ENCODE measurements at regions not wholly inside any gene's neighbourhood (a gene's known extent, or its start where the extent isn't known, plus 50 kb on each side); places are given as distances from the start of the nearest gene placed in this dataset.

DNA sequence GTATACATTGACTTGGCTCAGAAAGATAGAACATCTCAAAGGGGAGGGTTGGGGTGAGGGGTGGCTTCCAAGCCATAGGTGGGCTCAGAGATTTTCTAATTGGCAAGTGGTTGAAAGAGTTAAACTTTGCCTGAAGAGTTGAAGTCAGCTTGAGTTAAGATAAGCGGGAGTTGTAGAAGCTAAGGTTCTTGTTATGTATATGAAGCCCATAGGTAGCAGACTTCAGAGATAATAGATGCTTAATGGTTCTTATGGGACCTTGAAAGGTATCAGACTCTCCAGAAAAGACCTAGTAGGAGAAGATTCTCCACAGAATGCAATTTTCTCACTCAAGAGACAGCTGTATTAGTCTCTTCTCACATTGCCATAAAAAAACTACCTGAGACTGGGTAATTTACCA is 599.1 kb upstream of the CPEB2 start:
- Histone ChIP-seq H3K27ac (ENCODE audit: low read depth, low read length) (no peak overlapping the region), H3K27me3 (ENCODE audit: insufficient read depth, low read length) (no peaks in the 10 kb centered on the region), H3K4me1 (ENCODE audit: insufficient read depth, low read length) (no peaks in the 10 kb centered on the region), H3K36me3 (ENCODE audit: insufficient read depth, low read length) (no peaks in the 10 kb centered on the region), H4K20me1 (ENCODE audit: insufficient read depth, low read length) (no peaks in the 10 kb centered on the region), H3K4me3 (ENCODE audit: insufficient read depth, low read length) (no peak overlapping the region), H3K9me3 (ENCODE audit: low read depth, low read length) (no peaks in the 10 kb centered on the region), H2AFZ (ENCODE audit: low read length) (no peak overlapping the region), H3K4me2 (ENCODE audit: insufficient read depth, low read length) (no peak overlapping the region), H3K79me2 (ENCODE audit: insufficient read depth, low read length) (no peaks in the 10 kb centered on the region)
- no peak for DNase-seq (ENCODE audit: insufficient read length, low spot score, missing footprints)
- TF ChIP-seq, protein P1, sequence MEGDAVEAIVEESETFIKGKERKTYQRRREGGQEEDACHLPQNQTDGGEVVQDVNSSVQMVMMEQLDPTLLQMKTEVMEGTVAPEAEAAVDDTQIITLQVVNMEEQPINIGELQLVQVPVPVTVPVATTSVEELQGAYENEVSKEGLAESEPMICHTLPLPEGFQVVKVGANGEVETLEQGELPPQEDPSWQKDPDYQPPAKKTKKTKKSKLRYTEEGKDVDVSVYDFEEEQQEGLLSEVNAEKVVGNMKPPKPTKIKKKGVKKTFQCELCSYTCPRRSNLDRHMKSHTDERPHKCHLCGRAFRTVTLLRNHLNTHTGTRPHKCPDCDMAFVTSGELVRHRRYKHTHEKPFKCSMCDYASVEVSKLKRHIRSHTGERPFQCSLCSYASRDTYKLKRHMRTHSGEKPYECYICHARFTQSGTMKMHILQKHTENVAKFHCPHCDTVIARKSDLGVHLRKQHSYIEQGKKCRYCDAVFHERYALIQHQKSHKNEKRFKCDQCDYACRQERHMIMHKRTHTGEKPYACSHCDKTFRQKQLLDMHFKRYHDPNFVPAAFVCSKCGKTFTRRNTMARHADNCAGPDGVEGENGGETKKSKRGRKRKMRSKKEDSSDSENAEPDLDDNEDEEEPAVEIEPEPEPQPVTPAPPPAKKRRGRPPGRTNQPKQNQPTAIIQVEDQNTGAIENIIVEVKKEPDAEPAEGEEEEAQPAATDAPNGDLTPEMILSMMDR (IDR thresholded peaks at IDR 0.05; ENCODE audit: extremely low read depth, low read depth, low read length), result no peak

DNA sequence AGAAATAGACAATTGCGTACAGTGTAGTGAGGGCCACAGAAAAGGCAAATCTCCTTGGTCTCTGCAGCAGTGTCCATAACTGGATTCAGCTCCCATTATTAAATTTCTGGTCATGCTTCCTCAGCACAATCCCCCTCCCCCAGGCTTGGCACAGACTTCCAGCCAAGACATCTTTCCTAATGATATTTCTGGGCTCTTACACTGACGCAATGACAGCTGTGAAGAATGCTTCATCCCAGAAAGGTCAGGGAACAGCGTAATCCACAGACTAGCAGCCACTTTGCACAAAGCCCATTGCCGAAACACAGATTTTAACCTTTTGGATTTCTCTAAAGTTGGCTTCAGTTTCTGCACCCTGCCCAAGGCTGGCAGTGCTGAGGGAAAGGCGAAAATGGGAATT is 597.6 kb upstream of the CPEB2 start:
- Histone ChIP-seq H4K20me1 (ENCODE audit: insufficient read depth, low read length) (no peaks in the 10 kb centered on the region), H3K4me3 (ENCODE audit: insufficient read depth, low read length) (no peak overlapping the region), H3K79me2 (ENCODE audit: insufficient read depth, low read length) (no peaks in the 10 kb centered on the region), H3K27me3 (ENCODE audit: insufficient read depth, low read length) (no peaks in the 10 kb centered on the region), H3K36me3 (ENCODE audit: insufficient read depth, low read length) (no peaks in the 10 kb centered on the region), H2AFZ (ENCODE audit: low read length) (no peak overlapping the region), H3K9me3 (ENCODE audit: low read depth, low read length) (no peaks in the 10 kb centered on the region), H3K27ac (ENCODE audit: low read depth, low read length) (no peak overlapping the region), H3K4me1 (ENCODE audit: insufficient read depth, low read length) (no peaks in the 10 kb centered on the region), H3K4me2 (ENCODE audit: insufficient read depth, low read length) (no peak overlapping the region)
- DNase-seq (ENCODE audit: insufficient read length, low spot score, missing footprints), result no peak
- TF ChIP-seq, protein P1 (IDR thresholded peaks at IDR 0.05; ENCODE audit: extremely low read depth, low read depth, low read length), result no peak

DNA sequence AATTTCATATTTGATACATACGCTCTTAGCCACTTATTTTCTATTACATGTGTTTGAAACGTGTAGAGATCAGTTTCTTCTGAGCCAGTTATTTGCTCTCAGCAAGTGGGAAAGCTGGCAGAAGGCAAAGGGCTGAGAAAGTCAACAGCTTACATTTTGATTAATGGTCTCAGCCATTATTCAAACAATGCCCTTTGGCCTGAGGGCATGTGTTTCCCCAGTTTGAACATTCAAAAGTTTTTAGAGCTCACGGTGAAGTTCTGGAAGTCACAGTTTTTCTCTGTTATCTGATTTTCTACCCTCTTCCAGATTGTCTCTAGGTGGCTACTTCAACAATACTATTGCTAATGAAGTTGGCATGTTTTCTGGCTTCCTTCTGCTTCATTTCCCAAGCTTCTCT is 591.8 kb upstream of the CPEB2 start:
- Histone ChIP-seq H2AFZ (ENCODE audit: low read length) (no peak overlapping the region), H3K4me2 (ENCODE audit: insufficient read depth, low read length) (no peak overlapping the region), H3K4me1 (ENCODE audit: insufficient read depth, low read length) (no peaks in the 10 kb centered on the region), H3K27ac (ENCODE audit: low read depth, low read length) (no peak overlapping the region), H3K79me2 (ENCODE audit: insufficient read depth, low read length) (no peaks in the 10 kb centered on the region), H3K4me3 (ENCODE audit: insufficient read depth, low read length) (no peak overlapping the region), H3K36me3 (ENCODE audit: insufficient read depth, low read length) (no peaks in the 10 kb centered on the region), H4K20me1 (ENCODE audit: insufficient read depth, low read length) (no peaks in the 10 kb centered on the region), H3K27me3 (ENCODE audit: insufficient read depth, low read length) (no peaks in the 10 kb centered on the region), H3K9me3 (ENCODE audit: low read depth, low read length) (no peaks in the 10 kb centered on the region)
- no peak for DNase-seq (ENCODE audit: insufficient read length, low spot score, missing footprints)
- TF ChIP-seq, protein P1 (IDR thresholded peaks at IDR 0.05; ENCODE audit: extremely low read depth, low read depth, low read length), result no peak

DNA sequence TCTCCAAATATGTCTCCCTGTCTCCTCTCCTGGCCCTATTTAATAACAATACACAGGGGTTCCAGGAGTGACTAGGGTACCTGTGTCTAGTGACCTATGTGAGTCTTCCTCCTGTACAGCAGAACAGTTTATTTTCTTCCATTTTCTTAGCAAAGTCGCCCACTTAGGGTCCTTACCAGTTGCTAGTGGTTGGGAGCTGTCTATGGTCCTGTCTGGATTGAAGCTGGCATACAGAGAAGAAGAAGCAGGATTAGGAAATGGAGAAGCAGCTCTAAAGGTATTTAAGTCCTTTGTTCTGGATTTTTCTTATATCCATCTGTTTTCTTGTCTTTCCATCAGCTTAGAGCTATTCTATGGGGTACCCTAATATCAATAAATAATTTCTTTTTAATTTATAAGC is 587.1 kb upstream of the CPEB2 start:
- H3K4me3 ChIP-seq (ENCODE audit: insufficient read depth, low read length), result no peak overlapping the region
- no peaks in the 10 kb centered on the region for H3K9me3 ChIP-seq (ENCODE audit: low read depth, low read length)
- no peak overlapping the region for H2AFZ ChIP-seq (ENCODE audit: low read length)
- no peaks in the 10 kb centered on the region for H4K20me1 ChIP-seq (ENCODE audit: insufficient read depth, low read length)
- H3K4me1 ChIP-seq (ENCODE audit: insufficient read depth, low read length), result no peaks in the 10 kb centered on the region
- H3K4me2 ChIP-seq (ENCODE audit: insufficient read depth, low read length), result no peak overlapping the region
- no peaks in the 10 kb centered on the region for H3K36me3 ChIP-seq (ENCODE audit: insufficient read depth, low read length)
- no peak overlapping the region for H3K27ac ChIP-seq (ENCODE audit: low read depth, low read length)
- no peak for DNase-seq (ENCODE audit: insufficient read length, low spot score, missing footprints)
- no peaks in the 10 kb centered on the region for H3K79me2 ChIP-seq (ENCODE audit: insufficient read depth, low read length)
- no peaks in the 10 kb centered on the region for H3K27me3 ChIP-seq (ENCODE audit: insufficient read depth, low read length)
- TF ChIP-seq, protein P1 (IDR thresholded peaks at IDR 0.05; ENCODE audit: extremely low read depth, low read depth, low read length), result no peak
